Stimulated activated naive CD4-positive, alpha-beta T cell treated with Interleukin-2 at 50 U/mL for 16 hours (primary cell): ENCODE measurements at regions not wholly inside any gene's neighbourhood (a gene's known extent, or its start where the extent isn't known, plus 50 kb on each side); places are given as distances from the start of the nearest gene placed in this dataset.
"Not testable (repeated sequence)": the region's sequence is repeated elsewhere in the genome, so short reads cannot be mapped to it uniquely, and the experiment has no call there.

Source experiments
- DNase-seq: peaks from one replicate; lab custom pipeline; 2025; lab: John Stamatoyannopoulos, UW

- DNase-seq: peak; percentile 9
Observed at GRCh38 chr14:49946320-49947141, 53.6 kb downstream of the ARF6 start.

DNA sequence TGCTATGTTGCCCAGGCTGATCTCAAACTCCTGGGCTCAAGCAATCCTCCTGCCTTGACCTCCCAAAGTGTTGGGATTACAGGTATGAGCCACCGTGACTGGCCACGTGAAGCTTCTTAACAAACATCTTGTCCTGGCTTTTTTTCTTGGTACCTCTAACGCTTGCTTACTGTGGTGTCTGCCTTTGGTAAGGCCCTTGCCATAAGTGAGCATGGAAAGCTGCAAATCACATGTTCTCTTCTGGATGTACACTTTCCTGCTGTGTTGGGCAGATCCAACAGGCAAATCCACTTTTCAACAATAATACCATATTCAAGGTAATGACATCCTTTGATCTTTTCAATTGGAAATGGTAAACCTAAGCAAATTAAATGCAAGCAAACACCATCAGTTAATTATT, 54.6 kb downstream of the ARF6 start:
- DNase-seq: no peak

- no peak for DNase-seq
Observed at GRCh38 chr14:49950275-49951228, 57.7 kb downstream of the ARF6 start.

- DNase-seq: no peak
Observed at GRCh38 chr14:49951229-49951607, 58.3 kb downstream of the ARF6 start.

- no peak for DNase-seq
Observed at GRCh38 chr14:49951691-49952345, 58.9 kb downstream of the ARF6 start.

- no peak for DNase-seq
Observed at GRCh38 chr14:49953196-49953595, 60.3 kb downstream of the ARF6 start.

- DNase-seq: no peak
Observed at GRCh38 chr14:49954171-49954631, 61.3 kb downstream of the ARF6 start.

GRCh38 chr14:49955024-49955423, 62.1 kb downstream of the ARF6 start:
- no peak for DNase-seq

GRCh38 chr14:49957089-49957852, 64.4 kb downstream of the ARF6 start:
- DNase-seq: no peak

GRCh38 chr14:49959822-49960408, 67.0 kb downstream of the ARF6 start:
- peak; percentile 11 for DNase-seq

DNA sequence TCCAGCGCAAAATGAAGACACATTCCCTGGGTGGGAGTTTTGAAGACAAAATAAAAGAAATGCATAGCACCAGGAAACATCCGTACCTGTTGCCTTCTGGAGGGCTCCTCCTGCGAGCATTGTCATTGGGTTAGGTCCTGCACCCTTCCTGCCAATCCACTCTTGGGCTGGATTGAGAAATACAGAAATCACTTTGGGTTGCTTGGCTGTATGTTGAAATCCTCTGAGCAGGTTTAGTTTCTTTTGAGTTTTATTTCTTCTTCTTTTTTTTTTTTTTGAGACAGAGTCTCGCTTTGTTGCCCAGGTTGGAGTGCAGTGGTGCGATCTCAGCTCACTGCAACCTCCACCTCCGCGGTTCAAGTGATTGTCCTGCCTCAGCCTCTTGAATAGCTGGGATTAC, 67.6 kb downstream of the ARF6 start:
- no peak for DNase-seq

DNA sequence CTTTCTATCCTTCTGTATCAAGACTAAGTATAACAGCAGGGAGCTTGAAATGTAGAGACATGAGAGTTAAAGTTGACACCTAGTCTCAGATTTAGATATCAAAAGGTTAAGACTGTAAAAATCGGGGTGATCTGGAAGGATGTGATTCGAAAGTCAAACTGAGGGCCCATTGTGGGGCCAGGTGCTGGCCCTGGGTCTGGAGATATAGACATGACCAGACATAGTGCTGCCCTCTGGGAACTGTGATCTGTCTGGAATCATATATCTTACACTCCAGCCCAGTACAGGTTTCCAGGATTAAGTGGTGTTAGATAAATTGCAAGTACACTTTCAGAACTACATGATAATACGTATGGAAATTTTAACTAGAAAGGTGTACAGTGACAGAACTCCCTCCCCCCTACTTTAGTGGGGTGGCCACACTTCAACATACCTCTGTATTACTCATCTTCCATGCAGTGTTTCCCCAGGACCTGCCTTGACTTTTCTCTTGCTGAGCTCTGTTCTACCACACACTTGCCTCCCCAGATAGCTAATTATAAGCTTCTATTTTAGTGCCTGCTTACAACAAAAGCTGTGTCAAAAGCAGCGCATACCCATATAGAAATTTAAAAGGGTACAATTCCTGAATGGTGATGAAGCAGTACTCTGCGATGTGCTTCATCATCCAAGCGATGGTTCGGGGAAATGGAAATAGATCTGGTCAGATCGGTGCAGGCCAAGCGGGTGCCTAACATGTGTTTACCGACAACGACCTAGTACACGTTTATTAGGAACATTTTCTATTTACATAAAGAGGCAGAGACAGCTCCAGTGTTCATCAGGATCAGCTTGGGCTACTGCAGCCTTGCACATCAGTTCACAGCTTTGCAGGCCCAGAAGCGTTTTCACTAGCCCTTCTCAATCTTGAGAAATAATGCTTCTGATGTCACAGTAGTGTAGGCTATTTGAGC, 68.7 kb downstream of the ARF6 start:
- no peak for DNase-seq

GRCh38 chr14:49962621-49963020, 69.7 kb downstream of the ARF6 start:
- DNase-seq: peak; percentile 59

DNA sequence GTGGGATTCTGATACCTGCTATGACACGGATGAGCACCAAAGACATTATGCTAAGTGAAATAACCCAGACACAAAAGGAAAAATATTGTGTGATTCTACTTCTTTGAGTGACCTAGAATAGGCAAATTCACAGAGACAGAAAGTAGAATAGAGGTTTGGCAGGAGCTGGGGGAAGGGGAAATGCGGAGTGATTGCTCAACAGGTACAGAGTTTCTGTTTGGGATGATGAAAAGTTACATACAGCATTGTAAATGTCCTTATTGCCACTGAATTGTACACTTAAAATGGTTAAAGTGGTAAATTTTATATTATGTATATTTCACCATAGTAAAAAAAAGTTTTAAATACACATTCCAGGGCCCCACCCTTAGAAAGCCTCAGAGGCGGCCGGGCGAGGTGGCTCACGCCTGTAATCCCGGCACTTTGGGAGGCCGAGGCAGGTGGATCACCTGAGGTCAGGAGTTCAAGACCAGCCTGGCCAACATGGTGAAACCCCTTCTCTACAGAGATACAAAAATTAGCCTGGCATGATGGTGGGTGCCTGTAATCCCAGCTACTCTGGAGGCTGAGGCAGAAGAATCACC, 72.3 kb downstream of the ARF6 start:
- DNase-seq: not testable (repeated sequence)

DNA sequence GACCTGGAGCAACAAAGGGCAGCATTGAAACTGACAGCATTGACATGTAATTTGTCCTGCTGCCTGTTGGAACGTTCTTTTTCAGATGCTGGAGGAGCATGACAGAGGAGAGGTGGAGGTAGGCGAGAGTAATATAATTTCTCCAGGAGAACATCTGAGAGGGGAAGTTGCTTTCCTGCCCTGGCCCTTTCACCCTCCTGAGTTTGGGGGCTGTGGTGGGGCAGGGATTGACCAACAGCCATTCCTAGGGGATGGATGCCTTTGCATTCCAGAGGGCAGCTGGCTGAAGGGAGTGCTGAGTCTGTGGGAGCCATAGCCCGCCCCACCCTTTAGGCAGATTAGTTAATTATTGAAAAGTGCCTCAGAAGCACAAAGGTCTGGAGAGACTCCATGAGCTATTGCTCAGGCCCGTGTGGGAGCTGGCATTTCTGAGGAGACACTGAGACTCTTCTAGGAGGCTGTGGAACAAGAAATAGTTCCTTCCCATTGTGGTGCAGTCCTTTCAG, 73.5 kb downstream of the ARF6 start:
- no peak for DNase-seq

GRCh38 chr14:49966971-49967630, 74.2 kb downstream of the ARF6 start:
- no peak for DNase-seq

- no peak for DNase-seq
Observed at GRCh38 chr14:49969961-49970360, 77.1 kb downstream of the ARF6 start.

DNA sequence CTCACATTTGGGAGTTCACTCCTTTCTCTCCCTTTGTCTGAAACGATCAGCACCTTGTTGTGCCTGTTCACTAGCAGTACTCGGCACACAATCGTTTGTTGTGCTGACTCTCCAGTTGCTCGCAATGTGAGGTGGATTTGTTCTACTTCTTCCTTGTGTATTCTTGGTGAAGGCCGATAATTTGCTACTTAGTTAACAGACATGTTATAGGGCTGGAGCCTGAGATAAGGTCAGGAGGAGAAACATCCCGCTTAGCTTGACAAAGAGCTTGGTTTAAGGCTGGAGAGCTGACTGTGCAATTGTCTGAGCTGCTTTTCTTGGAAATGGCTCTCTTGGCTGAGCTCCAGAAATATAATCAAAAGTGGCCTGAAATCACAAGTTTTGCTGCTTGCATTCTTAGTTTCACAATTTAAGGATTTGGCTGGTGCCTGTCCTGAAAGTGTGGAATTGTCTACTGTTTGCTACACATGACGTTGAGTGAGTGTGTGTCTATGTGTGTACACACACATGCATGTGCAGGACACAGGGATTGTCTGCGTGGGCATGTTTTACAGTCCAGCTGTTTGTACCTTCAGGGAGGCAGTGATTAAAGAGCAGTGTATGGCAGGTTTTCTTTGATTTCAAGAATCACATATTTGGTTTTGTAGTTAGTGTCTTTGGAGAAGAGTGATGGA, 77.7 kb downstream of the ARF6 start:
- no peak for DNase-seq
